Ascending aorta (tissue), 2 donors: ENCODE measurements at regions not wholly inside any gene's neighbourhood (a gene's known extent, or its start where the extent isn't known, plus 50 kb on each side); places are given as distances from the start of the nearest gene placed in this dataset.

ENCODE experiments used
- DNase-seq, 2 donors: peaks; one replicate each; pipeline ENCODE4 v3.0.0-alpha.2; 2019; ENCODE audit warnings: low spot score in 2 of 2
- H3K27ac ChIP-seq, 2 donors: fragments of 200-600 bp; sonication (generic); one replicate each; pipeline ENCODE4 v1.5.1; 2016 to 2017; ENCODE audit warnings: mild to moderate bottlenecking in 1 of 2
- H3K27me3 ChIP-seq: fragments of 200-600 bp; sonication (generic); one replicate; pipeline ENCODE4 v1.5.1; 2017
- H3K36me3 ChIP-seq, 2 donors: fragments of 200-600 bp; sonication (generic); one replicate each; pipeline ENCODE4 v1.5.1; 2016
- H3K4me1 ChIP-seq, 2 donors: fragments of 200-600 bp; sonication (generic); one replicate each; pipeline ENCODE4 v1.5.1; 2016 to 2017; ENCODE audit warnings: mild to moderate bottlenecking in 1 of 2
- H3K4me3 ChIP-seq, 2 donors: fragments of 200-600 bp; sonication (generic); one replicate each; pipeline ENCODE4 v1.5.1; 2016 to 2017; ENCODE audit warnings: mild to moderate bottlenecking in 1 of 2
- H3K9me3 ChIP-seq, 2 donors: fragments of 200-600 bp; sonication (generic); one replicate each; pipeline ENCODE4 v1.5.1; 2016
- CTCF ChIP-seq, 3 experiments: fragments of 200-600 bp in 2 of 3; fragments of 450-650 bp in 1 of 3; sonication (generic) in 2 of 3; IDR thresholded peaks; one replicate each; pipeline ENCODE4 v1.5.1; 2016 to 2019; ENCODE audit warnings: antibody characterized with exemption in 3 of 3, mild to moderate bottlenecking in 1 of 3, moderate library complexity in 1 of 3
- intact Hi-C: fragments of 100-400 bp; cut with DNase I; formaldehyde crosslinking; loops from one replicate; pipeline ENCODE4 v1.15.1; 2023

- Histone ChIP-seq H3K27ac (no peak overlapping the region), H3K36me3 (no peaks in the 10 kb centered on the region), H3K4me1 (no peaks in the 10 kb centered on the region), H3K9me3 (no peaks in the 10 kb centered on the region), H3K4me3 (no peak overlapping the region), H3K27me3 (no peaks in the 10 kb centered on the region)
- no peak for TF ChIP-seq CTCF (IDR thresholded peaks at IDR 0.05)
- no peak for DNase-seq
- intact Hi-C loops, result no loop called here
Observed at GRCh38 chr5:167995844-167996425, 295.5 kb upstream of the WWC1 start.

- Histone ChIP-seq H3K9me3 (no peaks in the 10 kb centered on the region), H3K36me3 (no peaks in the 10 kb centered on the region), H3K27me3 (no peaks in the 10 kb centered on the region), H3K4me3 (no peak overlapping the region), H3K4me1 (no peaks in the 10 kb centered on the region), H3K27ac (no peak overlapping the region)
- no peak for DNase-seq
- intact Hi-C loops, result no loop called here
- TF ChIP-seq CTCF (IDR thresholded peaks at IDR 0.05), result no peak
Observed at GRCh38 chr5:167998148-167998767, 293.2 kb upstream of the WWC1 start.

- TF ChIP-seq CTCF (IDR thresholded peaks at IDR 0.05), result no peak
- DNase-seq, result no peak
- intact Hi-C loops, result no loop called here
- no peaks in the 10 kb centered on the region for H3K27me3 ChIP-seq
- no peaks in the 10 kb centered on the region for H3K9me3 ChIP-seq
- no peak overlapping the region for H3K4me3 ChIP-seq
- H3K4me1 ChIP-seq, result no peaks in the 10 kb centered on the region
- no peak overlapping the region for H3K27ac ChIP-seq
- no peaks in the 10 kb centered on the region for H3K36me3 ChIP-seq
Observed at GRCh38 chr5:167999182-167999581, 292.3 kb upstream of the WWC1 start.

GRCh38 chr5:168001318-168001717, 290.1 kb upstream of the WWC1 start:
- Histone ChIP-seq H3K4me3 (no peak overlapping the region), H3K27me3 (no peaks in the 10 kb centered on the region), H3K36me3 (no peaks in the 10 kb centered on the region), H3K27ac (no peak overlapping the region), H3K4me1 (no peaks in the 10 kb centered on the region), H3K9me3 (no peaks in the 10 kb centered on the region)
- TF ChIP-seq CTCF (IDR thresholded peaks at IDR 0.05), result no peak
- intact Hi-C loops, result no loop called here
- DNase-seq, result no peak

GRCh38 chr5:168002116-168002515, 289.3 kb upstream of the WWC1 start:
- no peak overlapping the region for H3K27ac ChIP-seq
- intact Hi-C loops, result no loop called here

More at GRCh38 chr5:168002116-168002515, 289.3 kb upstream of the WWC1 start:
- Histone ChIP-seq H3K4me1 (no peaks in the 10 kb centered on the region), H3K27me3 (no peaks in the 10 kb centered on the region), H3K9me3 (no peaks in the 10 kb centered on the region), H3K36me3 (no peaks in the 10 kb centered on the region), H3K4me3 (no peak overlapping the region)
- DNase-seq, result no peak
- TF ChIP-seq CTCF (IDR thresholded peaks at IDR 0.05), result no peak
